H1 (cell line): ENCODE measurements at regions not wholly inside any gene's neighbourhood (a gene's known extent, or its start where the extent isn't known, plus 50 kb on each side); places are given as distances from the start of the nearest gene placed in this dataset.

ENCODE experiments used
- CTCF ChIA-PET: fragments of 300-600 bp; sonication (Branson Sonifier 250); formaldehyde crosslinking; loops from one replicate; lab custom pipeline; 2021; ENCODE audit not compliant: partially characterized antibody; lab: Charles Lee
- POLR2A ChIA-PET: fragments of 300-600 bp; sonication (Branson Sonifier 250); formaldehyde crosslinking; loops from one replicate; lab custom pipeline; 2021; ENCODE audit warnings: inconsistent platforms; ENCODE audit not compliant: partially characterized antibody; lab: Charles Lee
- DNase-seq, 2 experiments: peaks; one replicate each; pipeline versions ENCODE4 v3.0.0 to v3.0.0-alpha.2; 2010 to 2022; ENCODE audit warnings: low spot score in 2 of 2, low read depth in 1 of 2, mixed read lengths in 1 of 2
- FAIRE-seq: peaks from 2 replicates; lab custom pipeline; 2011; peaks lifted over from hg19 to GRCh38; lab: Jason Lieb, UNC
- H2AFZ ChIP-seq: 2 replicates; pipeline ENCODE4 v1.8.1; 2012; ENCODE audit warnings: low read length, inconsistent platforms
- H2AK5ac ChIP-seq: 2 replicates; pipeline ENCODE4 v1.6.1; 2013; ENCODE audit warnings: low read depth, low read length
- H2BK120ac ChIP-seq: replicated peaks from 2 replicates; pipeline ENCODE3; 2013; ENCODE audit warnings: low read depth, low read length, inconsistent platforms
- H2BK12ac ChIP-seq: 2 replicates; pipeline ENCODE4 v1.6.1; 2013; ENCODE audit warnings: low read depth, low read length
- H2BK15ac ChIP-seq: 2 replicates; pipeline ENCODE4 v1.6.1; 2013; ENCODE audit warnings: low read length
- H2BK20ac ChIP-seq: 2 replicates; pipeline ENCODE4 v1.6.1; 2013; ENCODE audit warnings: low read length
- H2BK5ac ChIP-seq: 2 replicates; pipeline ENCODE4 v1.6.1; 2013; ENCODE audit warnings: low read depth, low read length
- H3K14ac ChIP-seq: 2 replicates; pipeline ENCODE4 v1.6.1; 2013; ENCODE audit warnings: inconsistent platforms; ENCODE audit not compliant: insufficient read length
- H3K18ac ChIP-seq: 2 replicates; pipeline ENCODE4 v1.6.1; 2013; ENCODE audit warnings: low read length; ENCODE audit errors: extremely low read depth
- H3K23ac ChIP-seq: 2 replicates; pipeline ENCODE4 v1.6.1; 2013; ENCODE audit warnings: inconsistent platforms; ENCODE audit not compliant: insufficient read length
- H3K23me2 ChIP-seq: 2 replicates; pipeline ENCODE4 v1.6.1; 2013; ENCODE audit warnings: low read depth, low read length
- H3K27ac ChIP-seq: 2 replicates; pipeline ENCODE4 v1.6.1; 2011; ENCODE audit warnings: low read depth, low read length, inconsistent platforms
- H3K27me3 ChIP-seq, 4 experiments: replicated peaks in 1 of 4; 1 replicate in 1 of 4; 2 replicates in 3 of 4; pipeline versions ENCODE4 v1.6.1 to v1.8.1; 2011 to 2013; ENCODE audit warnings: low read length in 3 of 4, mild to moderate bottlenecking in 3 of 4, inconsistent platforms in 2 of 4, mixed read lengths in 2 of 4, moderate library complexity in 1 of 4; ENCODE audit not compliant: control insufficient read depth in 3 of 4, insufficient read depth in 3 of 4; ENCODE audit errors: extremely low read depth in 1 of 4
- H3K36me3 ChIP-seq, 4 experiments: 2 replicates each; pipeline versions ENCODE4 v1.6.1 to v1.8.1; 2011 to 2013; ENCODE audit warnings: mild to moderate bottlenecking in 4 of 4, low read length in 3 of 4, moderate library complexity in 2 of 4, control low read depth in 1 of 4, inconsistent platforms in 1 of 4; ENCODE audit not compliant: insufficient read depth in 4 of 4, control insufficient read depth in 2 of 4
- H3K4ac ChIP-seq: replicated peaks from 2 replicates; pipeline ENCODE3; 2013; ENCODE audit warnings: low read length, low read depth, mixed read lengths, inconsistent platforms; ENCODE audit not compliant: insufficient read length
- H3K4me1 ChIP-seq, 4 experiments: replicated peaks in 1 of 4; 1 replicate in 1 of 4; 2 replicates in 3 of 4; pipeline versions ENCODE4 v1.6.1 to v1.8.1; 2011 to 2013; ENCODE audit warnings: low read length in 3 of 4, inconsistent platforms in 2 of 4, mixed read lengths in 1 of 4; ENCODE audit not compliant: insufficient read depth in 4 of 4, control insufficient read depth in 3 of 4
- H3K4me2 ChIP-seq, 2 experiments: 2 replicates each; pipeline versions ENCODE4 v1.6.1 to v1.8.1; 2011 to 2013; ENCODE audit warnings: low read depth in 2 of 2, low read length in 2 of 2, control low read depth in 1 of 2, inconsistent platforms in 1 of 2, mild to moderate bottlenecking in 1 of 2; ENCODE audit not compliant: insufficient read depth in 1 of 2
- H3K4me3 ChIP-seq, 4 experiments: fragments of 200-600, 300-600 bp in 1 of 4; sonication (generic), shearing (Covaris generic), sonication (Bioruptor Twin) in 1 of 4; 2 replicates each; pipeline versions ENCODE4 v1.5.1 to v1.8.1; 2011 to 2016; ENCODE audit warnings: low read length in 4 of 4, low read depth in 3 of 4, control low read depth in 2 of 4, inconsistent platforms in 2 of 4, mild to moderate bottlenecking in 2 of 4, mixed read lengths in 1 of 4, moderate library complexity in 1 of 4; ENCODE audit not compliant: insufficient read depth in 2 of 4; ENCODE audit errors: extremely low read depth in 1 of 4
- H3K56ac ChIP-seq: replicated peaks from 2 replicates; pipeline ENCODE3; 2013; ENCODE audit warnings: low read depth, mild to moderate bottlenecking, mixed read lengths, low read length, inconsistent platforms; ENCODE audit not compliant: insufficient read length
- H3K79me1 ChIP-seq: 2 replicates; pipeline ENCODE4 v1.6.1; 2013; ENCODE audit warnings: low read depth, low read length, control low read depth
- H3K79me2 ChIP-seq, 2 experiments: 2 replicates each; pipeline versions ENCODE4 v1.6.1 to v1.8.1; 2012 to 2013; ENCODE audit warnings: low read length in 2 of 2, mild to moderate bottlenecking in 2 of 2, inconsistent platforms in 1 of 2; ENCODE audit not compliant: insufficient read depth in 2 of 2, control insufficient read depth in 1 of 2
- H3K9ac ChIP-seq, 4 experiments: replicated peaks in 1 of 4; 1 replicate in 1 of 4; 2 replicates in 3 of 4; pipeline versions ENCODE4 v1.6.1 to v1.8.1; 2011 to 2013; ENCODE audit warnings: low read depth in 3 of 4, low read length in 3 of 4, control low read depth in 2 of 4, mild to moderate bottlenecking in 2 of 4, moderate library complexity in 2 of 4, inconsistent platforms in 1 of 4; ENCODE audit errors: extremely low read depth in 1 of 4
- H3K9me3 ChIP-seq, 2 experiments: 2 replicates each; pipeline versions ENCODE4 v1.6.1 to v1.8.1; 2012 to 2013; ENCODE audit warnings: mild to moderate bottlenecking in 2 of 2, moderate library complexity in 2 of 2, control low read depth in 1 of 2, inconsistent platforms in 1 of 2, low read depth in 1 of 2, low read length in 1 of 2, mixed read lengths in 1 of 2; ENCODE audit not compliant: insufficient read depth in 2 of 2
- H4K20me1 ChIP-seq, 2 experiments: replicated peaks in 1 of 2; 2 replicates each; pipeline versions ENCODE3 to v1.8.1; 2011 to 2013; ENCODE audit warnings: inconsistent platforms in 2 of 2, low read length in 2 of 2, mild to moderate bottlenecking in 1 of 2; ENCODE audit not compliant: insufficient read depth in 2 of 2, control insufficient read depth in 1 of 2
- H4K5ac ChIP-seq: 2 replicates; pipeline ENCODE4 v1.6.1; 2013; ENCODE audit warnings: low read length, low read depth, mixed read lengths, inconsistent platforms; ENCODE audit not compliant: insufficient read length
- H4K8ac ChIP-seq: 2 replicates; pipeline ENCODE4 v1.8.0; 2013; ENCODE audit warnings: mild to moderate bottlenecking, moderate library complexity, low read length, inconsistent platforms; ENCODE audit not compliant: insufficient read depth; ENCODE audit errors: extremely low read depth
- H4K91ac ChIP-seq: replicated peaks from 2 replicates; pipeline ENCODE3; 2013; ENCODE audit warnings: low read length, mixed read lengths, inconsistent platforms; ENCODE audit not compliant: insufficient read length
- RFX5 ChIP-seq: IDR thresholded peaks from 2 replicates; pipeline ENCODE4 v1.6.1; 2011; ENCODE audit warnings: low read depth, low read length, improper control_type of control experiment, borderline replicate concordance
- WGBS, 2 experiments: shearing (Covaris generic) in 1 of 2; methylation state at CpG; one replicate each; pipeline versions ENCODE4 v1.1.6 to v1.1.7; 2013 to 2015; ENCODE audit warnings: low lambda C conversion rate in 2 of 2, mixed read lengths in 2 of 2, inconsistent platforms in 1 of 2, low coverage in 1 of 2, missing lambda C conversion rate in 1 of 2; ENCODE audit not compliant: insufficient replicate concordance in 2 of 2, insufficient coverage in 1 of 2, insufficient read length in 1 of 2; ENCODE audit errors: extremely low coverage in 1 of 2, missing lambda C conversion rate in 1 of 2; 5-methylcytosine and 5-hydroxymethylcytosine counted together

DNA sequence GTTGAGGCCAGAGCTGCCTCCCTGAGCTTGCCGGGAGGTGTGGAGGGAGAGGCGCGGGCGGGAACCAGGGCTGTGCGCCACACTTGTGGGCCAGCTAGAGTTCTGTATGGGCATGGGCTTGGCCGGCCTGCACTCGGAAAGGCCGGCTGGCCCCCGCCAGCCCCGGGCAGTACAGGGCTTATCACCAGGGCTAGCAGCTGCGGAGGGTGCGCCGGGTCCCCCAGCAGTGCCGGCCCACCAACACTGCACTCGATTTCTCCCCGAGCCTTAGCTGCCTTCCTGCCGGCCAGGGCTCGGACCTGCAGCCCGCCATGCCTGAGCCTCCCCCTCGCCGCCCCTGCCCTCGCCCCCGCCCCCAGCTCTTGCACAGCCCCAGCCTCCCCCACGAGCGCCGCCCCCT is 472.7 kb downstream of the TFAP2A start:
- no peaks in the 10 kb centered on the region for H3K23me2 ChIP-seq
- no peak overlapping the region for H2BK12ac ChIP-seq
- no peaks in the 10 kb centered on the region for H3K27me3 ChIP-seq
- no peak overlapping the region for H4K91ac ChIP-seq
- H4K20me1 ChIP-seq: no peaks in the 10 kb centered on the region
- no peak overlapping the region for H2BK20ac ChIP-seq
- no peaks in the 10 kb centered on the region for H3K79me1 ChIP-seq
- H2BK120ac ChIP-seq: no peak overlapping the region
- H3K4me3 ChIP-seq: no peak overlapping the region
- ChIA-PET CTCF (no interaction called here), POLR2A (no interaction called here)
- H2BK15ac ChIP-seq: no peak overlapping the region
- no peak overlapping the region for H3K4me2 ChIP-seq
- FAIRE-seq (no peak), DNase-seq (no peak)
- no peak overlapping the region for H2AFZ ChIP-seq
- H3K9me3 ChIP-seq: peaks cover 0 to 8% of the 10 kb centered on the region in 2 experiments; a peak in 1 of 4 replicates
- no peak overlapping the region for H3K9ac ChIP-seq
- no peak overlapping the region for H3K27ac ChIP-seq
- no peak overlapping the region for H2AK5ac ChIP-seq
- H3K4ac ChIP-seq: no peak overlapping the region
- H2BK5ac ChIP-seq: no peak overlapping the region
- H4K5ac ChIP-seq: no peak overlapping the region
- no peak overlapping the region for H3K56ac ChIP-seq
- 94% methylated on average over 15 of the region's 26 CpGs; no CpG with 5 or more reads in 1 of the 2 experiments for WGBS, 2 experiments
- no peaks in the 10 kb centered on the region for H3K4me1 ChIP-seq
- no peak for TF ChIP-seq RFX5
- no peak overlapping the region for H3K18ac ChIP-seq
- no peak overlapping the region for H4K8ac ChIP-seq
- H3K14ac ChIP-seq: no peak overlapping the region
- H3K36me3 ChIP-seq: no peaks in the 10 kb centered on the region
- no peaks in the 10 kb centered on the region for H3K79me2 ChIP-seq
- no peak overlapping the region for H3K23ac ChIP-seq
